Mesendoderm (in vitro differentiated cells): ENCODE measurements at regions not wholly inside any gene's neighbourhood (a gene's known extent, or its start where the extent isn't known, plus 50 kb on each side); places are given as distances from the start of the nearest gene placed in this dataset.

ENCODE experiments used
- DNase-seq: peaks from one replicate; pipeline ENCODE4 v3.0.0; 2013
- H2AK5ac ChIP-seq: 2 replicates; pipeline ENCODE4 v1.6.1; 2013; ENCODE audit warnings: low read length, inconsistent platforms
- H2BK120ac ChIP-seq: 2 replicates; pipeline ENCODE4 v1.6.1; 2013; ENCODE audit warnings: low read depth, mild to moderate bottlenecking, low read length, moderate library complexity, mixed read lengths
- H2BK15ac ChIP-seq: replicated peaks from 2 replicates; pipeline ENCODE4 v1.6.1; 2013; ENCODE audit warnings: low read depth, mild to moderate bottlenecking, moderate library complexity
- H2BK5ac ChIP-seq: 2 replicates; pipeline ENCODE4 v1.6.1; 2013; ENCODE audit warnings: low read length, inconsistent platforms
- H3K18ac ChIP-seq: 2 replicates; pipeline ENCODE4 v1.6.1; 2013; ENCODE audit warnings: mild to moderate bottlenecking, low read length, mixed read lengths
- H3K23ac ChIP-seq: one replicate; pipeline ENCODE4 v1.6.1; 2013; ENCODE audit warnings: low read length
- H3K27ac ChIP-seq: 2 replicates; pipeline ENCODE4 v1.5.1; 2013; ENCODE audit warnings: low read depth, mild to moderate bottlenecking, inconsistent platforms, low read length, moderate library complexity
- H3K27me3 ChIP-seq: 2 replicates; pipeline ENCODE4 v1.6.1; 2013; ENCODE audit warnings: low read length, control low read depth, mild to moderate bottlenecking, inconsistent platforms; ENCODE audit not compliant: insufficient read depth, poor library complexity
- H3K36me3 ChIP-seq: 2 replicates; pipeline ENCODE4 v1.6.1; 2013; ENCODE audit warnings: low read length, inconsistent platforms; ENCODE audit not compliant: control insufficient read depth, insufficient read depth
- H3K4ac ChIP-seq: one replicate; pipeline ENCODE4 v1.6.1; 2013; ENCODE audit warnings: low read depth, mild to moderate bottlenecking, low read length, moderate library complexity
- H3K4me1 ChIP-seq: 2 replicates; pipeline ENCODE4 v1.6.1; 2013; ENCODE audit warnings: low read depth, low read length, inconsistent platforms; ENCODE audit not compliant: control insufficient read depth
- H3K4me2 ChIP-seq: 2 replicates; pipeline ENCODE4 v1.6.1; 2013; ENCODE audit warnings: low read length
- H3K4me3 ChIP-seq: 2 replicates; pipeline ENCODE4 v1.5.1; 2013; ENCODE audit warnings: mild to moderate bottlenecking, low read length
- H3K56ac ChIP-seq: one replicate; pipeline ENCODE4 v1.6.1; 2013; ENCODE audit warnings: low read length
- H3K79me1 ChIP-seq: 2 replicates; pipeline ENCODE4 v1.6.1; 2013; ENCODE audit warnings: low read length, inconsistent platforms
- H3K79me2 ChIP-seq: 2 replicates; pipeline ENCODE4 v1.6.1; 2013; ENCODE audit warnings: mild to moderate bottlenecking, low read length; ENCODE audit not compliant: control insufficient read depth, insufficient read depth
- H3K9ac ChIP-seq: 2 replicates; pipeline ENCODE4 v1.6.1; 2013; ENCODE audit warnings: low read length, inconsistent platforms
- H4K5ac ChIP-seq: one replicate; pipeline ENCODE4 v1.6.1; 2013; ENCODE audit warnings: low read length
- H4K8ac ChIP-seq: one replicate; pipeline ENCODE4 v1.6.1; 2013; ENCODE audit warnings: low read depth, mild to moderate bottlenecking, control low read depth, low read length, moderate library complexity
- WGBS: extraction: QIAGEN DNeasy Blood & Tissue Kit; methylation state at CpG from one replicate; pipeline ENCODE4 v1.1.7; 2013; ENCODE audit warnings: low lambda C conversion rate, missing lambda C conversion rate; ENCODE audit not compliant: insufficient coverage; ENCODE audit errors: extremely low coverage; 5-methylcytosine and 5-hydroxymethylcytosine counted together

DNA sequence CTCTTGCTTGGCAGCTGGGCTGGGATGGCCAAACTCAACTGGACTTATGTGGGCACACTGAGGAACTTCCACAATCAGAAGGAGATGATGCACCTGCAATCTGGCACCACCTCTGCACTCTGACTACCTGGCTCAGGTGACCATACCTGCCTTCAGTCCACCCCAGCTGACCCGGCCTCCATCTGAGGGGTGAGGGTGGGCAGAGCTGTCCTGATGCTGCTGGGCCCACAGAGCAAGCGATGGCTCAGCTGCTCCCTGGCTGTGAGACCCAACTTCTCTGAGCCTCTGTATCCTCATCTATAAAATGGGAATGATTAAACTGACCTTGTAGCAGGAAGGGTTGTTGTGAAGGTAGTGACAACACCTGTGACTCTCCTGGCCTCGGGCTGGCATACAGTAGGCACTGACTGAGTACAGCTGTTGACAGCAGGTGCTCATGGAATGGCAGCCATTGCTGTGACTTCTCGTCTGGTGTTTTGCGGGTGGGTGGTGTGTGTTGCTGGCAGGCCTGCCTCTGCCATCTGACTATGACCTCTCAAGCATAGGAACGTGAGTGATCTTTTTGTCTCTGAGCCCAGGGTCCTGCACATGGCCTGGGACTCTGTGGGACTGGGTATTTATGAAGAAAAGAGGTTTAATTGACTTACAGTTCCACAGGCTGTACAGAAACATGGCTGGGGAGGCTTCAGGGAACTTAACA lies 438.5 kb downstream of the PTPRU start:
- Histone ChIP-seq H3K56ac (no peak overlapping the region), H2BK120ac (no peak overlapping the region), H3K79me2 (no peaks in the 10 kb centered on the region), H3K4ac (no peak overlapping the region), H3K18ac (no peak overlapping the region), H2BK5ac (no peak overlapping the region), H3K79me1 (no peaks in the 10 kb centered on the region), H3K4me2 (no peak overlapping the region), H4K8ac (no peak overlapping the region), H3K27ac (no peak overlapping the region), H3K36me3 (no peaks in the 10 kb centered on the region), H2BK15ac (no peak overlapping the region), H3K27me3 (no peaks in the 10 kb centered on the region), H2AK5ac (no peak overlapping the region), H3K4me1 (no peaks in the 10 kb centered on the region), H3K23ac (no peak overlapping the region), H3K9ac (no peak overlapping the region), H3K4me3 (no peak overlapping the region), H4K5ac (no peak overlapping the region)
- no peak for DNase-seq
- no CpG with 5 or more reads among the region's 6 CpGs for WGBS

DNA sequence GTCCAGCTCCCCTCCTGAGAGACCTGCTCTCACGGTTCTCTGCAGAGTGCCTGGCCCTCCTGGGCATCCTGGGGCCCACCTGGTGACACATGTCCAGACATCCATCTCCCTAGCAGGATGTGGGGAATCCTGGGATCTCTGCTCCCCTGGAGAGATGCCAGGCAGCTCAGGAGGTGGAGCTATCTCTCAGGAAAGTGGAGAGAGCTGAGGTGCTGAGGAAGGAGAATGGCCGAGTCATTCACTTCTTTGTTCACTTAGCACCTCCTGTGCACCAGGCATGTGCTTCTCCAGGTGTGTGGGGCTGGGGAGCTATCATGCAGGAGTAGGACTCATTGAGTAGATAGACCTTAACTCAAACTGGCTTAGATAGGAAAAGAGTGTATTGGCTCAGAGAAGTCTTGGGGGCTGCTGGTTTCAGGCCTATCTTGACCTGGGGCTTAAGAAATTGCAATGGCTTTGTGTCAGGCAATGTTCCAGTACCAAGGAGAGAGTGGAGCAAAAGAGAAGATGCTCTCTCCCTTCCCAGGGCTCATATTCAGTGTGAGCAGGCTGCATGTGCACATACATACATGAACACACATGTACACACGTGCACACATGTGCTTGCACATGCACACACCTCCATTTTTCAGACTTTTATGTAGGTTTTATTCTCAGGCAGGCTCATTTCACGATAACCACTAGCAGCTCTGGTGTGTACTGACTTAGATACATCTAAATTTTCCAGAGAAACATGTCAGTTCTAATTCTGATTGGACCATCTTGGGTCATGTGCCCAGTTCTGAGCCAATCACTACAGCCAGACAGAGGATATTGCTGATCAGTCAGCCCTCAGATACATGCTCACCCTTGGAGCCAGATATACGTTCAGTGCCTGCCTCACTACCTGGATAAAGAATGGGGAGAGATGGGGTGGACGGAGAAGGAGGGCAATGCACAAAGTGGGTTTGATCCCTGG lies 437.6 kb downstream of the PTPRU start:
- peak; percentile 22 for DNase-seq
- H3K79me1 ChIP-seq = no peaks in the 10 kb centered on the region
- H3K9ac ChIP-seq = no peak overlapping the region
- no peak overlapping the region for H3K4me2 ChIP-seq
- H3K18ac ChIP-seq = no peak overlapping the region
- H2BK120ac ChIP-seq = no peak overlapping the region
- no peaks in the 10 kb centered on the region for H3K36me3 ChIP-seq
- no peaks in the 10 kb centered on the region for H3K4me1 ChIP-seq
- H2BK5ac ChIP-seq = no peak overlapping the region
- no peak overlapping the region for H4K8ac ChIP-seq
- H3K4ac ChIP-seq = no peak overlapping the region
- no peak overlapping the region for H3K23ac ChIP-seq
- H3K79me2 ChIP-seq = no peaks in the 10 kb centered on the region
- no CpG with 5 or more reads among the region's 6 CpGs for WGBS
- H3K27ac ChIP-seq = no peak overlapping the region
- no peak overlapping the region for H2AK5ac ChIP-seq
- H3K27me3 ChIP-seq = no peaks in the 10 kb centered on the region
- no peak overlapping the region for H3K56ac ChIP-seq
- H4K5ac ChIP-seq = no peak overlapping the region
- no peak overlapping the region for H2BK15ac ChIP-seq
- no peak overlapping the region for H3K4me3 ChIP-seq

DNA sequence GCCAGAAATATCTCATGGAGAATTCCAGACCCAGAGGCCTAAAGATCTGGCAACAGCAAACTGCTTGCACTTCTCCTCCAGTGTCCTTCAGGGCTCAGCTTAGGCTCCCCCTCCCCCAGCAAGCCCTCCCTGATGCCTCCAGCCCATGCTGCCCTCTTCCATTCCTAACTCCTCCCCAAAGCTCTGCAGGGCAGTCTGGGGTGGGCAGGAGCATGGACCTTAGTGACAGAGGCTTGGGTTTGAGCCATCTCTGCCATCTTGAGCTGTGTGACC lies 436.8 kb downstream of the PTPRU start:
- Histone ChIP-seq H2BK120ac (no peak overlapping the region), H2AK5ac (no peak overlapping the region), H3K23ac (no peak overlapping the region), H3K4me3 (no peak overlapping the region), H3K56ac (no peak overlapping the region), H3K79me1 (no peaks in the 10 kb centered on the region), H3K36me3 (no peaks in the 10 kb centered on the region), H3K4ac (no peak overlapping the region), H3K4me1 (no peaks in the 10 kb centered on the region), H3K79me2 (no peaks in the 10 kb centered on the region), H2BK15ac (no peak overlapping the region), H3K27ac (no peak overlapping the region), H3K18ac (no peak overlapping the region), H4K5ac (no peak overlapping the region), H3K4me2 (no peak overlapping the region), H3K9ac (no peak overlapping the region), H3K27me3 (no peaks in the 10 kb centered on the region), H4K8ac (no peak overlapping the region), H2BK5ac (no peak overlapping the region)
- no peak for DNase-seq

DNA sequence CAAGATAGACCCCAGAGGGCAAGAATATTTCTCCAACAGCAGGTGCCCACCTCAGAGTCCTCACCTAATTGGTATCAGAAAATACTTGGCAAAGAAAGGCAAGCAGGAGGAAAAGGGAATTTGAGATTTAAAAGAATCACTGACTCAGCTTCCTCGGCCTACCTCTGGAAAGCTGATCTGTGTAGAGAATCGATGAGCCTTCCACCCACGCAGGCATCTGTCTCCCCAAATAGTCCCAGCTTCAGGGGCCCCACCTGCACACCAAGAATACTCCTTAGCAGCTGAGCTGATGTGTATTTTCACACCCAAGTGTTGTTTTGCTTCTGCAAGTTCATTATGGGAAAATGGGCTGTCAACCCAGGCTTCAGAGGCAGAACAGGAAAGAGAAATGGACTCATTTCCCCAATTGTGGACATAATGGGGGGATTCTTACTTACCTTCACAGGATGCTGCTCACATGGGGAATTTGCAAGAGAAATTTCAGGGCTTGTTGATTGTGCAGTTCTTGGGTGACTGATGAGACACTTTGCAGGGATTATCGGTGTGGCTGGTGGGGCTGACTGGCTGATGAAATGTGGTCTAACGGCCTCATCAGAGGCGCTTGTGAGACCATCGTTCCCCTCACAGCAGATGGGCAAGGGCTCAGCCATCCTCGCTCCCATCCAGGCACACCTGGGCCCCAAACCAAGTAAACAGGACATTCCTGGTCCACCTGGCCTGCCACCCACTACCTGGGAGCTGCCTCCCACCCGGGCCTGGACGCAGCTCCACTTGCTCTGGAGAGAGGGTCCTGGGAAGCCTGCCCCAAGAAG lies 436.3 kb downstream of the PTPRU start:
- no peak for DNase-seq
- H3K27me3 ChIP-seq = no peaks in the 10 kb centered on the region
- no peak overlapping the region for H3K4ac ChIP-seq
- H3K4me3 ChIP-seq = no peak overlapping the region
- no peaks in the 10 kb centered on the region for H3K79me2 ChIP-seq
- H3K27ac ChIP-seq = no peak overlapping the region
- WGBS = no CpG with 5 or more reads among the region's 10 CpGs
- no peak overlapping the region for H3K4me2 ChIP-seq
- H4K8ac ChIP-seq = no peak overlapping the region
- no peak overlapping the region for H3K23ac ChIP-seq
- H2BK5ac ChIP-seq = no peak overlapping the region
- H2AK5ac ChIP-seq = no peak overlapping the region
- H3K79me1 ChIP-seq = no peaks in the 10 kb centered on the region
- H3K4me1 ChIP-seq = no peaks in the 10 kb centered on the region
- no peak overlapping the region for H3K9ac ChIP-seq
- H3K56ac ChIP-seq = no peak overlapping the region
- H3K36me3 ChIP-seq = no peaks in the 10 kb centered on the region
- no peak overlapping the region for H3K18ac ChIP-seq
- H2BK15ac ChIP-seq = no peak overlapping the region
- H2BK120ac ChIP-seq = no peak overlapping the region
- no peak overlapping the region for H4K5ac ChIP-seq

DNA sequence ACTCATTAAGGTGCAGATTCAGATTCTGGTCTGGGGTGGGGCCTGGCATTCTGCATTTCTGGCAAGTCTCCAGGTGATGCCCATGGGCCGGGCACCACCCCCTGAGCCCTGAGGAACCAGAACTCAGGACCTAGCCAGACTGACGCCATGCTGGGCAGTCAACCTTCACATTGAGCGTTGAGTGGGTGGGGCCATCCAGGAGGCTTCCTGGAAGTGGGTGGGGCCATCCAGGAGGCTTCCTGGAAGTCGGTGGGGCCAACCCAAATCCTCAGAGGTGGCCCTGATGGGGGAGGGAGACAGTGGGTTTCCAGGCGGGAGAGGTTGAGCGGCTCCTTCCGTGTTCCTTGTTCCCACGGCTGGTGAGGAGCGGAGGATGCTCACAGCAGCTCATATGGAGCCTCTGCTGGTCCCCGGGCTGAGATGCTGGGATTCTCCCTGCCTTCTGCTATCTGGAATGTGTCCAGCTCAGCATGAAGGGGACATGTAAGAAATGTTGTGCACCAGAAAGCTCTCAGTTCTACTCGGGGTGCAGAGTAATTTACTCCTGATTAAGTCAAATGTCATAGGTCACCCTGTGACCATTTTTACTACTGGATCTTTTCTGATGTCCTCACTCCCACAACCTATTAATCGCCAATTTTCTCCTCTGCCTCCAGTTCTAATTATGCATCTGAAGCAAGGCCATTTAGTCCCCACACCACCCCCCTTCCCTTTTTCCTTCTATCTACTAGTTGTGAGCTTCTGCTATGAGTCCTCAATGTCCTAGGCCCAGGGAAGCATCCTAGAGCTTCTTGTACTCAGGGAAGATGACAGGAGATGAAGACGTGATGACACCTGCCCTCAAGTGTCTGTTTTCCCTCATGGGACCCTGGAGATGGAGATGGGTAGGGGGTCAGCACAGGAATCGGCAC lies 435.4 kb downstream of the PTPRU start:
- Histone ChIP-seq H2BK120ac (no peak overlapping the region), H3K36me3 (no peaks in the 10 kb centered on the region), H3K4me1 (no peaks in the 10 kb centered on the region), H3K79me2 (no peaks in the 10 kb centered on the region), H3K18ac (no peak overlapping the region), H3K4me2 (no peak overlapping the region), H3K4ac (no peak overlapping the region), H3K9ac (no peak overlapping the region), H2BK15ac (no peak overlapping the region), H3K4me3 (no peak overlapping the region), H2AK5ac (no peak overlapping the region), H4K5ac (no peak overlapping the region), H3K56ac (no peak overlapping the region), H4K8ac (no peak overlapping the region), H2BK5ac (no peak overlapping the region), H3K27me3 (no peaks in the 10 kb centered on the region), H3K27ac (no peak overlapping the region), H3K79me1 (no peaks in the 10 kb centered on the region), H3K23ac (no peak overlapping the region)
- DNase-seq = no peak
- WGBS = no CpG with 5 or more reads among the region's 14 CpGs
